Thyroid gland (tissue), 4 donors: ENCODE measurements at regions not wholly inside any gene's neighbourhood (a gene's known extent, or its start where the extent isn't known, plus 50 kb on each side); places are given as distances from the start of the nearest gene placed in this dataset. TPM values are rescaled to one million over a fixed set of nuclear protein-coding genes. Genes with fewer than 3 reads are reported as not detected.
"Not testable (repeated sequence)": the region's sequence is repeated elsewhere in the genome, so short reads cannot be mapped to it uniquely, and the experiment has no call there.

ENCODE experiments used
- DNase-seq, 2 donors: peaks; one replicate each; pipeline ENCODE4 v3.0.0-alpha.2; 2019
- H3K27ac ChIP-seq, 3 donors: fragments of 200-600 bp; sonication (generic); 1 replicate in 2 of 3; 2 replicates in 1 of 3; pipeline ENCODE4 v1.5.1; 2016 to 2019; ENCODE audit warnings: mild to moderate bottlenecking in 1 of 3, moderate library complexity in 1 of 3
- H3K27me3 ChIP-seq: fragments of 200-600 bp; sonication (generic); one replicate; pipeline ENCODE4 v1.5.1; 2019
- H3K36me3 ChIP-seq, 2 donors: fragments of 200-600 bp; sonication (generic); one replicate each; pipeline ENCODE4 v1.5.1; 2016 to 2019
- H3K4me1 ChIP-seq, 2 donors: fragments of 200-600 bp; sonication (generic); one replicate each; pipeline ENCODE4 v1.5.1; 2017 to 2019
- H3K4me3 ChIP-seq, 3 donors: fragments of 200-600 bp; sonication (generic); replicated peaks in 1 of 3; 1 replicate in 2 of 3; 2 replicates in 1 of 3; pipeline ENCODE4 v1.5.1; 2016; ENCODE audit warnings: mild to moderate bottlenecking in 1 of 3
- H3K9me3 ChIP-seq: fragments of 200-600 bp; sonication (generic); one replicate; pipeline ENCODE4 v1.5.1; 2017
- WGBS, 2 donors: methylation state at CpG; one replicate each; pipeline ENCODE4 v1.1.5; 2017; 5-methylcytosine and 5-hydroxymethylcytosine counted together
- intact Hi-C: fragments of 100-400 bp; cut with DNase I; formaldehyde crosslinking; loops from one replicate; pipeline ENCODE4 v1.15.1; 2023
- small RNA-seq: library from RNA; depleted of rRNA; stranded (forward); fragments of <200 nt; gene quantifications from one replicate; pipeline ENCODE3, GENCODE V24; 2016

GRCh38 chrX:89350024-89350423, 571.7 kb upstream of the TGIF2LX start:
- H3K27ac ChIP-seq, H3K9me3 ChIP-seq, H3K36me3 ChIP-seq, H3K27me3 ChIP-seq, intact Hi-C loops, H3K4me1 ChIP-seq, H3K4me3 ChIP-seq: not testable (repeated sequence)
- peak in 1 of 2 donors; percentile 0 for DNase-seq
- WGBS, 2 donors, result no CpG with 5 or more reads among the region's 10 CpGs

GRCh38 chrX:89369904-89370303, 551.8 kb upstream of the TGIF2LX start:
- 78 to 86% methylated on average over 2 of the region's 2 CpGs for WGBS, 2 donors
- H3K9me3 ChIP-seq, H3K4me1 ChIP-seq, H3K4me3 ChIP-seq, DNase-seq, H3K27ac ChIP-seq, H3K36me3 ChIP-seq, intact Hi-C loops, H3K27me3 ChIP-seq: not testable (repeated sequence)

GRCh38 chrX:89393004-89393403, 528.7 kb upstream of the TGIF2LX start:
- H3K4me3 ChIP-seq, H3K36me3 ChIP-seq, H3K27me3 ChIP-seq, intact Hi-C loops, H3K9me3 ChIP-seq, DNase-seq, H3K27ac ChIP-seq, H3K4me1 ChIP-seq: not testable (repeated sequence)
- 8 to 26% methylated on average over 3 of the region's 3 CpGs for WGBS, 2 donors

- H3K4me3 ChIP-seq, DNase-seq, intact Hi-C loops, H3K36me3 ChIP-seq, H3K27ac ChIP-seq, H3K9me3 ChIP-seq, H3K27me3 ChIP-seq, H3K4me1 ChIP-seq: not testable (repeated sequence)
Measured at GRCh38 chrX:89402818-89403217, 518.9 kb upstream of the TGIF2LX start.

GRCh38 chrX:89405148-89405547, 516.6 kb upstream of the TGIF2LX start:
- DNase-seq, H3K4me3 ChIP-seq, intact Hi-C loops, H3K27ac ChIP-seq, H3K9me3 ChIP-seq, H3K27me3 ChIP-seq, H3K4me1 ChIP-seq, H3K36me3 ChIP-seq: not testable (repeated sequence)
- WGBS, 2 donors, result 0 to 95% methylated on average over 1 of the region's 1 CpG

- 91% methylated on average over 12 of the region's 12 CpGs; no CpG with 5 or more reads in 1 of the 2 donors for WGBS, 2 donors
- DNase-seq, H3K36me3 ChIP-seq, H3K4me1 ChIP-seq, H3K4me3 ChIP-seq, intact Hi-C loops, H3K27ac ChIP-seq, H3K9me3 ChIP-seq, H3K27me3 ChIP-seq: not testable (repeated sequence)
Measured at GRCh38 chrX:89416930-89417329, 504.8 kb upstream of the TGIF2LX start.

- H3K4me1 ChIP-seq, DNase-seq, H3K27ac ChIP-seq, H3K9me3 ChIP-seq, H3K27me3 ChIP-seq, H3K4me3 ChIP-seq, intact Hi-C loops, H3K36me3 ChIP-seq: not testable (repeated sequence)
- 50 to 60% methylated on average over 1 of the region's 2 CpGs for WGBS, 2 donors
Measured at GRCh38 chrX:89432652-89433231, 489.0 kb upstream of the TGIF2LX start.

Small RNAs in the stretch of these regions (small RNA-seq; reads per million reads assigned to genes)
- gene SRIP2, result not detected
